GM12873 (cell line): ENCODE measurements at regions not wholly inside any gene's neighbourhood (a gene's known extent, or its start where the extent isn't known, plus 50 kb on each side); places are given as distances from the start of the nearest gene placed in this dataset.

Experiments
- TF ChIP-seq, protein P1 (sequence below): IDR thresholded peaks from 2 replicates; pipeline ENCODE4 v1.5.1; 2012; ENCODE audit warnings: low read depth, mild to moderate bottlenecking, moderate library complexity, low read length, control low read depth; ENCODE audit not compliant: insufficient read depth; ENCODE audit errors: missing control alignments

DNA sequence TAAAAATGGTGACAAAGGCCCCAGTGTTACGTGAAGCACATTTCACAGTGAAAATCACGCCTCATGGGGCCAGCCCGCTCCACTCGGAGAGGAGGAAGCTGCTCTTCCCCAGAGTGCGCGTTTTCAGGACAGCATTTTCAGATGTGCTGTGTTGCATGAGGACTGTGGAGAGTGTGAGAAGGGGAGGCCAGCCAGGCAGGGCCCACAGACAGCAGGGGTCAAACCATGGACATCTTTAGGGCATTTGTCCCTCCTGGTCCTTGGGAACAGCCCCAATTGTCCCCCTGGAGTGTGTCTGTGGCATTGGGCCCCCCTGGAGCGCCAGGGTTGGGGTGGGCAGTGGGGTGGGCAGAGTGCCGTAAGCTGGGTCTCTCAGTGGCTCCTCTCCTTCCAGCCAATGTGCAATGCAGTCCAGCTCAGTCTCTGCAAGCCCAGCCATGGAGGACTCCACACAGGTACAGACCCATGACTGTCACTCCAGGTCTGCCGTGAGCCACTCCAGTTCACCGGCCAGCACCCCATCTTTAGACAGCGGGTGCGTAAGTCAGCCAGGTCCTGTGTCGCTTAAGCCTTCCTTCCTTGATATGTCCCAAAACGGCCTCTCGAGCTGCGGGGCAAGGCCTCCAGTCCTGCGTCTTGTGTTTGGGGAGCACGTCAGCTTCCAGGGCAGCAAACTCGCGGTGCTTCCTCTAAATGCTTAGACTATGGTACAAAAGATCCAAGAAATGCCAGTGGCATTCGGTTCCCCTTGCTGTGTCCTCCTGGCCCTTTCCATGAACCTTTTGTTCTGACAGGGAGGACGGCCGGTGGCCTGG, 159.3 kb upstream of the AFDN start:
- TF ChIP-seq, protein P1, sequence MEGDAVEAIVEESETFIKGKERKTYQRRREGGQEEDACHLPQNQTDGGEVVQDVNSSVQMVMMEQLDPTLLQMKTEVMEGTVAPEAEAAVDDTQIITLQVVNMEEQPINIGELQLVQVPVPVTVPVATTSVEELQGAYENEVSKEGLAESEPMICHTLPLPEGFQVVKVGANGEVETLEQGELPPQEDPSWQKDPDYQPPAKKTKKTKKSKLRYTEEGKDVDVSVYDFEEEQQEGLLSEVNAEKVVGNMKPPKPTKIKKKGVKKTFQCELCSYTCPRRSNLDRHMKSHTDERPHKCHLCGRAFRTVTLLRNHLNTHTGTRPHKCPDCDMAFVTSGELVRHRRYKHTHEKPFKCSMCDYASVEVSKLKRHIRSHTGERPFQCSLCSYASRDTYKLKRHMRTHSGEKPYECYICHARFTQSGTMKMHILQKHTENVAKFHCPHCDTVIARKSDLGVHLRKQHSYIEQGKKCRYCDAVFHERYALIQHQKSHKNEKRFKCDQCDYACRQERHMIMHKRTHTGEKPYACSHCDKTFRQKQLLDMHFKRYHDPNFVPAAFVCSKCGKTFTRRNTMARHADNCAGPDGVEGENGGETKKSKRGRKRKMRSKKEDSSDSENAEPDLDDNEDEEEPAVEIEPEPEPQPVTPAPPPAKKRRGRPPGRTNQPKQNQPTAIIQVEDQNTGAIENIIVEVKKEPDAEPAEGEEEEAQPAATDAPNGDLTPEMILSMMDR = no peak

DNA sequence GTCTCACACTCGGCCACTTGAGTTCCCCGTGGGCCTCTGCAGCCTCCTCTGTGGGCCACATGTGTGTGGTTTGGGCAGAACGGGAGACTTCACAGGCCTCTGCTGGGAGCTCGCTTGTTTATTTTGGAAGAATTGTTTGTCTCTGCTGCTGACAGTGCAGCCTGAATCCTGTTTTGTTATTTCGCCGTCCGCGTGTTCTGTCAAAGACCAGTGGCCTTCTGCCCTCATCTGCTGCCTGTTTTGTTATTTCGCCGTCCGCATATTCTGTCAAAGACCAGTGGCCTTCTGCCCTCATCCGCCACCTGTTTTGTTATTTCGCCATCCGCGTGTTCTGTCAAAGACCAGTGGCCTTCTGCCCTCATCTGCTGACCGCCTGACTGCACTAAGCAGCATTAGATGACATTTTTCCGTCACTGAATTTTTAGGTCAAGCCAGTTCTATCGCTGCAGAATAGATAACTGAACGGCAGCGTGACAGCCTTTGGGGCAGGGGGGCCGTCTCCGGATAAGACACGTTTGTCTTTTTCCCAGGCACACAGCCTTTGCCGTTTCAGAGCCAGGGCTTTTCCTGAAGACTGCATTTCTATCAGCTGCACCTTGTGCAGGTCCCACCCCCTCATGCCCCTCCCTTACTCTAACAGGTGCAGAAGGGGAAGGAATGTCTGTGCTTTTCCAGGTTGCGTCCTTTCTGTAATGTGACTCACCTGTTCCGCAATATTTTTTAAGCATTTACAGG, 158.5 kb upstream of the AFDN start:
- TF ChIP-seq, protein P1 = no peak

DNA sequence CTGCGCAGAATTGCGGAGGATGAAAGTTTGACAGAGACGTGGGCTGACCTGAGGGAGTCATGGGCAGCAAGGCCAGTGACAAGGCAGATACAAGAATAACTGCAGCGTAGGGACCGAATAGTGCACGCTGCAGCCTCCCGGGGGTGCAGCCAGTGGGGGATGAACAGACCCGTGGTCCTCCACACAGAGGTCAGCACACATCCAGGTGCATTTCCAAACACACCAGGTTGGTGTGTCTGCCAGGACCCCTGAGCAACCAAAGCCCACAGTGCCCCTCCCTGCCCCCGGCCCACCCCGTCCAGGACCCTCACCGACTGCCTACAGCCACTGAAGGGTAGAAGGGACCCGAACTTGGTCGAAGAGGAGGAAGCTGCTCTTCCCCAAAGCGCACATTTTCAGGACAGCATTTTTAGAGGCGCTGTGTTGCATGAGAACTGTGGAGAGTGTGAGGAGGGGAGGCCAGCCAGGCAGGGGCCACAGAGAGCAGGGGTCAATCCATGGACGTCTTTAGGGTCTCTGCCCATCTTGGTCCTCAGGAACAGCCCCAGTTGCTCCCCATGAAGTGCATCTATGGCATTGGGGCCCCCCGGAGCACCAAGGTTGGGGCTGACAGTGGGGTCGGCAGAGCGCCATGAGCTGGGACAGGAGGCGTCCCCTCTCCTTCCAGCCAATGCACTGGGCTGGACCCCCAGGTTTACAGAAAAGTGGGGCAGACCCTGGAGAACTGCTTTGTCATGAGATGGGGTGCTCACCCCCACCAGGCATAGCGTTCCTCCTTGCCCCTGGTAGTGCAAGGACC, 157.8 kb upstream of the AFDN start:
- TF ChIP-seq, protein P1 = no peak

DNA sequence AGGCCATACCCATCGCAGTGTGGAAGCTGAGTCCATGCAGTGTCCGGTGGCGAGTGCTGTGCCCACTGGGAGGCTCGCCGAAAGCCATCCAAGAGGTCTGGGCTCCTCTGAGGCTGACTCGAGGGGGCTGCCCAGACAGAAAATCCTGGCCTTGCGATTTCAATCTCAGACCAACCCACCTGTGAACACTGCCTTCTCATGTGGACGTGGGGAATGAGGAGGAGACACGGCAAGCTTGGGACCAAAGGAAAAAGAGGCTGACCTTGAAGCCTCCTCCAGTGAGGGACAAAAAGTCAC, 157.2 kb upstream of the AFDN start:
- TF ChIP-seq, protein P1 = no peak

DNA sequence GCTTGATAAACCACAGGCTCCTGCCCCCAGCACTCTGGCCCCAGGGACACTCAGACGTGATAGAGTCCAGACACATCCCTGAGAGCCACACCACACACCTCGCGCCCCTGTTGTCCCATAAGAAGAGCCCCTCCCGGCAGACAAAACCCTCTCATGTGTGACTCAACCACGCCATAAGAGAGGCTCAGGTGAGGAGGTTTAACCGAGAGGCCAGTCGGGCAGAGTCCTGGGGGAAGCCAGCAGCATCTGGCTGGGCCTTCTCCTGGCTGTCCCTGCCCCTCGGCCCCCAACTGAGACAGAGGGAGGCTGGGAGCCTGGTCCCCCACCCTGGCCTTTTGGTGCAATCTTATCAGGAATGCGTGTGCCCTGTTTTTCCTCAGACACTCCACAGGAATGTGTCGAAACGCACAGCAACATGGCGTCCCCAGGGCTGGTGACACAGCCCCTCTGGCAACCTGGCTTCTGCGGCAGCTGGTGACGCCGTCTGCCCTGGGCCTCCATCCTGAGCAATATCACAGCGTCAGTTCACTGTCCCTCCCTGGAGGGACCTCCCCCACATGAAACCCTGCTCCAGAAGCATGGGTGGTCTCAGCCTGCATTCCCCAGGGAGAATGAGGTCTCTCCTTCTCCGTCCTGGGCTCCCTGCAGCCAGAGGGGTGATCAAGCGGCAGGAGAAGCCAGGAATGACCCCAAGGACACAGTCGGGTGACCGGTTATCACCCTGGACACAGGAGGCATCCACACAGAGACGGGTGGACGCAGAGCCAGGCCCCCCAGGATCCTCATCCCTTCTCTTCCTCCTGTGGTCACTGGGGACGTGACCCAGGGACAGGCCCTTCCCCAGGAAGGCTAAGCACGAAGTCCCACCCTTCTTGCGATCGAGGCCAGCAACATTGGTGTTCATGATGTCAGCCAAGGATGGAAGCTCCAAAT, 156.6 kb upstream of the AFDN start:
- TF ChIP-seq, protein P1 = no peak

DNA sequence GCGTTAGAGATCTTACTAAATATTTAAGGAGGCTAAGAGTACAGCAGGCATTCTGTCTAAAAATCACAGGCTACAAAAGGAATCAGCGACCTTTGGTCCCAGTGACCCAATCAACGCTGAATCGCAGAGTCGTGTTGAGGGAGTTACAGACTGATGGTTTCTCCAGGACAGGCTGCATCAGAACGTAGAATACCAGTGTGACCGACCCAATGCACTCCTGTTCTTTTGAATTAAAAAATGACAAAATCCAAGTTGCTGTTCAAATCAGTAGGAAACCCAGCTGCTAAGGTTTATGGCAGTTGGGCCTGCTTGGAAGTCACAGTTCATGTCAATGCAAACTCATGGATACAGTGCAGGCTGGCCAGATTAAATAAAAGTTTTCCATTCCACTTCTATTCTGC, 155.8 kb upstream of the AFDN start:
- TF ChIP-seq, protein P1 = no peak
